HG03139 (cell line): ENCODE measurements at regions not wholly inside any gene's neighbourhood (a gene's known extent, or its start where the extent isn't known, plus 50 kb on each side); places are given as distances from the start of the nearest gene placed in this dataset.

ENCODE experiments used
- ATAC-seq: cut with Tn5 transposase; IDR thresholded peaks from one replicate; pipeline ENCODE4 v1.9.1; 2021; ENCODE audit not compliant: unreplicated experiment

GRCh38 chr3:180185650-180186049, 148.9 kb upstream of the PEX5L start:
- ATAC-seq = no peak

GRCh38 chr3:180188512-180189309, 152.0 kb upstream of the PEX5L start:
- peak; percentile 65 for ATAC-seq

- no peak for ATAC-seq
These were observed 152.5 kb upstream of the PEX5L start for GRCh38 chr3:180189310-180189648.

DNA sequence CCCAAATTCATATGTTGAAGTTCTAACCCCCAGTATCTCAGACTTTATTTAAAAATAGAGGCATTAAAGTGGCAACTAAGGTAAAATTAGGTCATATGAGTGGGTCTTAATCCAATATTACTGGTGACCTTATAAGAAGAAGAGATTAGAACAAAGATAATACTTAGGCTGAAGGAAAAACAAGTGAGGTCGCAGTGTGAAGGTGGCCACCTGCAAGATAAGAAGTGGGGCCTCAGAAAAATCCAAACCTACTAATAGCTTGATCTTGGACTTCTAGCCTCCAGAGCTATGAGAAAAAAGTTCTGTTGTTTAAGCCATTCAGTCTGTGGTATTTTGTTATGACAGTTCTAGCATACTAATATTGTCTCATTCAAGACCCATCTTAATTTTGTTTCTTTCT, 159.9 kb upstream of the PEX5L start:
- no peak for ATAC-seq

- ATAC-seq = no peak
These were observed 162.8 kb upstream of the PEX5L start for GRCh38 chr3:180199417-180199995.

DNA sequence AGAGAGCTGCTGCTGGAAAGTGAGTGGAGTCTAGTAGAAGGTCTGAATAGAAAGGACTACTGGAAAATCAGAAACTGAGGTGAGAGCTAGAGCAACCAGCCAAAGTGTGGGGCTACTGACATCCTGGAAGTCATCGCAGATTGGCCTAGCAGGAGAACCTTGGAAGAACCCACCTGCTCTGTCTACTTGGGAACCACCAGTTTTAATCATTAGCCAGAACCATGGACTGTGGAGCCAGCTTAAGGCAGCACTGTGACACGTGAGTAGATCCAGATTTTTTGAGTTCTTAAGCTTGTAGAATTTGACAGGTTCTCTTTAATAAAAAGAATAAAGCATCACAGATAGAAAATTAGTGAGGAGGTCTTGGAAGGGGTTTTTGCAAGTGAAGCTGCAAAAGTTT, 179.1 kb upstream of the PEX5L start:
- ATAC-seq = no peak

- no peak for ATAC-seq
These were observed 186.5 kb upstream of the PEX5L start for GRCh38 chr3:180223268-180223667.

GRCh38 chr3:180229113-180229512, 192.4 kb upstream of the PEX5L start:
- ATAC-seq = no peak

DNA sequence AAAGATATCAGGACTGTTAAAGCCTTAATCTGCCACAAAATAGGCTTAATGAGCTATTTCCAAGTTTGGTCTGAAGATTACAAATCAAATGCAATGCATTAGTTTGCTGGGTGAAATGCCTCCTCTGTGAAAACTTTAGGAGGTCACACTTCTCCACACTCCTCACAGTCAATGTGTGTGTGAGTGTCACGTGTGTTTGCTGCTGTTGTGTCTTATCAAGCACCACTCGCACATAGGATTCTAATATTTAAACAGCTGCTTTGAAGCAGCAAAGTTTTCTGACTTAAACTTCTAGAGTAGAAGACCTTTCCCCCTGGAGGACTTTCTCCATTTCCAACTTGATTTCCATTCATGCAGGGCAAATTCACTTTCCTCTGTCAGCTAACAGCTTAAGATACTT, 203.2 kb upstream of the PEX5L start:
- no peak for ATAC-seq

GRCh38 chr3:180246688-180247195, 210.0 kb upstream of the PEX5L start:
- ATAC-seq = no peak

DNA sequence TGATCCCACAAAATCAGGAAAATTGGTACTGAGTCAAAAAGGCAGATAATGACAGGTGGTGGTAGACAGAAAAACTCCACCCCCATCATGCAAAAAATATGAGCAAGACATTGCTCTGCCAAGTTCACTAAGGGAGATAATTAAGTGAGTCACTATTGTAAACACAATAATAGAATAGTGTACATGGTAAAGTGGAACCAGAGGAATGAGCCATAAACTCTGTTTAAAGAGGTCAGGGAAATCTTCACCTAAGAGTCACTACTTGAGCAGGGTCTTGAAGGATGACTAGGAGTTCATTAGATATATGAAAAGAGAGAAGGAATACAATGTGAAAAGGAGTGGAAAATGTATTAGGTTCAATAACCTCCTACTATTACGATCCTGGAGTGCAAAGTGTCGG, 213.4 kb upstream of the PEX5L start:
- ATAC-seq = no peak

- ATAC-seq = no peak
These were observed 215.9 kb upstream of the PEX5L start for GRCh38 chr3:180252683-180253082.

DNA sequence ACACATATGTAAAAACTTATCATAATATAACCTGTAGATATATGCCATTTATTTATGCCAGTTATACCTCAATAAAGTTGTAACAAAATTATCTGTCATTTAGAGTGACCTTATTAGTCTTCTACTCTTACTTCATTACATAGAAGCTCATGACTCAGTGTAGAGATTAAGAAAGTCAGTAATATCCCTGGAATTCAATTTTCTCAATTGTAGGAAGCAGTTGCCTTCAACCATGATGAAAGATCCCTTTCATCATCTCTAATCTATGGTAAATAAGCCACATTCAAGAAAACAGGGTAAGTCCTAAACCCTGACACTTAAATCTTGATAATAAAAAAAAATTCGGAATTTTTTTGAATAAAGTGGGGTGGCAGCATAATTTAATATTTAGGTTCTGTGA, 216.5 kb upstream of the PEX5L start:
- ATAC-seq = no peak

DNA sequence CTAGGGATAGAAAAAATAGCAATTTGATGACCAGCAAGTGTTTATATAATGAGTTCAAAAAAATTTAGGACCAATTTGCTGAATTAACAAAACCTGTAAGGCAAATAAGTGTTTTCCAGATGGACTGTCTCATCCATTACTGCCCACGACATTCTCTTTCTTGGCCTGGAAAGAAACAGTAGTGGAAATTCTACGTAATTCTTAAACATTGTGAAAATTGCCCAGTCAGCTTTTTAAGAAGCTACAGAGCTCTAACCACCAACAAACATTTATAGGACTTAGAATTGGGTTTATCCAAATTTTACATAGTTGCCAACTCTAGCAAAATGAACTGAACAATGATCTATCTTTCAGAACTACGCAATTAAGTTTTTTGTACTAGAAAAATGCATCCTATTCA, 227.7 kb upstream of the PEX5L start:
- ATAC-seq = no peak

GRCh38 chr3:180265551-180265950, 228.8 kb upstream of the PEX5L start:
- ATAC-seq = no peak

GRCh38 chr3:180267202-180267843, 230.6 kb upstream of the PEX5L start:
- ATAC-seq = peak; percentile 100

DNA sequence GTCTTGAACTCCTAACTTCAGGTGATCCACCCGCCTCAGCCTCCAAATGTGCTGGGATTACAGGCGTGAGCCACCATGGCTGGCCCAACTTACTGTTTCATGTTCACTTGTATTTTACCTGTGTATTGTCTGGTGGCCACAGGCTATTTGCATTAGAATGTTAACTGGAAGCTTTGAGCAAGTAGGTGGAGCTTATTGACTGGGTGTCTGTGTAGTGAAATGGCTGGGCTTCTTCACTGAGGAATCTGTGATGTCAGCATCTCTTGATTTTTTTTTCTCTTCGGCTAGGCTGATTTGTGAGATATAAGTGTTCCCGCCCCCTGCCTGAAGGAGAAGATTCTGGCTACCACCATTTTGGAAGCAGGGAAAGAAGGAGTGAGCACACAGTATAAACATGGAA, 237.8 kb upstream of the PEX5L start:
- ATAC-seq = no peak

GRCh38 chr3:180275176-180275575, 238.4 kb upstream of the PEX5L start:
- no peak for ATAC-seq

DNA sequence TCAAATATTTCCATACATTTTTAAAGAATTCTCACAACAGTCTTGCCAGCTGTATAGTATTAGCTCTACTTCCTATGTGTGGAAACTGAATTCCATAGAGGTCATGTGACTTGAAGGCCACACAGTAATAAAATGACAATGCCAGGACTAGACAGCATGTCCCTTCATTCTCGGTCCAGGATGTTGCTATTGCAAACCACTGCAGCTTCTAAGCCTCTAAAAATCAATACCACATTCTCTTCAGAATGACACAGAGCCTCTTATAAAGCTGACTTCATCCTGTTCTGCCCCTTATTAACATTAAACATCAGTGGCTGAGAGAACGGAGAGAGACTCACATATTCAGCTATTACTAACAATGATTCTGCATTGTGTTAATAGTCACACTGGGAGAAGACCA, 240.3 kb upstream of the PEX5L start:
- ATAC-seq = no peak

GRCh38 chr3:180278583-180279188, 241.9 kb upstream of the PEX5L start:
- ATAC-seq = peak; percentile 98

GRCh38 chr3:180280555-180280954, 243.8 kb upstream of the PEX5L start:
- ATAC-seq = no peak

DNA sequence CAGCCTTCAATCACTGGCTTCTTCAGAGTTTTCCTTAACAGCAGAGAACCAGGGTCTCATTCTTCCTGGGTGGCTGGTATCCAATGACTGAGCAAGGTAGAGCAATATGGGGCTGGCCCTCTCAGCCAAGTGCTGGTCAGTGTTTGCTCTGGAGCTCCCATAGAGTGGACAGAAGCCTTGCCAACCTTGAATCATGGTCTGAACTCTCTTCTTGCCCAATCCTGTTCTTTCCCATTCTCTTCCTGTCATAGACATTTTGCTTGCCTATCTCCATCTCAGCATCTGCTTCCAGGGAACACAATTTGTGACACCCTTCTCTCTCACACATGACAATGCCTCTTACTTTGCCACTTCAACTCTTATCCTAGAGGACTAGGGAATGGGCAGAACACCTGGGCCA, 245.6 kb upstream of the PEX5L start:
- no peak for ATAC-seq
